K562 (cell line): ENCODE measurements at regions not wholly inside any gene's neighbourhood (a gene's known extent, or its start where the extent isn't known, plus 50 kb on each side); places are given as distances from the start of the nearest gene placed in this dataset.

Source experiments
- ATAC-seq: fragments of 200-7000 bp; cut with Tn5 transposase; 3 replicates; pipeline ENCODE4 v1.9.1; 2020; ENCODE audit warnings: moderate library complexity
- BruUV-seq: library from RNA; stranded (reverse); fragments of 400-500 nt; replicated peaks from 2 replicates; lab custom pipeline; 2021; lab: Mats Ljungman, UMichigan
- CTCF ChIA-PET: fragments of 300-600 bp; formaldehyde crosslinking; extraction: SDS; loops from one replicate; lab custom pipeline; 2021; ENCODE audit warnings: low intra/inter-chr PET ratio; lab: Yijun Ruan, JAX
- POLR2A ChIA-PET: fragments of 300-600, 350-650 bp; sonication (Branson Sonifier 250); formaldehyde crosslinking; extraction: SDS; loops from one replicate; lab custom pipeline; 2021; ENCODE audit warnings: antibody characterized with exemption, inconsistent platforms; lab: Yijun Ruan, JAX
- DNase-seq, 4 experiments: peaks; one replicate each; pipeline versions ENCODE4 v3.0.0 to v3.0.0-alpha.2; 2011 to 2018; ENCODE audit warnings: low spot score in 3 of 4, mixed read lengths in 3 of 4; ENCODE audit errors: extremely low read depth in 1 of 4
- FAIRE-seq: peaks from 2 replicates; lab custom pipeline; 2011; peaks lifted over from hg19 to GRCh38; lab: Jason Lieb, UNC
- H2AFZ ChIP-seq: 2 replicates; pipeline ENCODE4 v1.6.0; 2011; ENCODE audit warnings: low read depth, low read length, control low read depth, inconsistent platforms
- H3K27ac ChIP-seq: fragments of 200-600 bp; 3 replicates; pipeline ENCODE4 v1.8.0; 2011; ENCODE audit warnings: low read depth, mild to moderate bottlenecking, control low read depth, inconsistent platforms, low read length, moderate library complexity, mixed read lengths; ENCODE audit errors: extremely low read depth
- H3K27me3 ChIP-seq, 2 experiments: fragments of 300-600 bp in 1 of 2; 2 replicates in 1 of 2; 3 replicates in 1 of 2; pipeline versions ENCODE4 v1.6.0 to v1.8.0; 2011; ENCODE audit warnings: inconsistent platforms in 2 of 2, low read length in 2 of 2, mild to moderate bottlenecking in 1 of 2, mixed read lengths in 1 of 2, moderate library complexity in 1 of 2; ENCODE audit not compliant: control insufficient read depth in 2 of 2, insufficient read depth in 2 of 2
- H3K36me3 ChIP-seq: fragments of 300-600 bp; 3 replicates; pipeline ENCODE4 v1.8.0; 2011; ENCODE audit warnings: mild to moderate bottlenecking, low read length, inconsistent platforms; ENCODE audit not compliant: control insufficient read depth, insufficient read depth
- H3K4me1 ChIP-seq, 2 experiments: fragments of 200-600 bp in 1 of 2; replicated peaks in 1 of 2; 2 replicates in 1 of 2; 3 replicates in 1 of 2; pipeline versions ENCODE4 v1.5.1 to v1.8.0; 2011; ENCODE audit warnings: inconsistent platforms in 2 of 2, low read length in 2 of 2, mild to moderate bottlenecking in 1 of 2, mixed read lengths in 1 of 2, moderate library complexity in 1 of 2; ENCODE audit not compliant: control insufficient read depth in 2 of 2, insufficient read depth in 2 of 2
- H3K4me2 ChIP-seq: 2 replicates; pipeline ENCODE4 v1.6.1; 2011; ENCODE audit warnings: low read length, control low read depth, inconsistent platforms, mixed read lengths; ENCODE audit not compliant: insufficient read depth
- H3K4me3 ChIP-seq: fragments of 200-600 bp; sonication (generic), shearing (Covaris generic); 2 replicates; pipeline ENCODE4 v1.5.1; 2016; ENCODE audit warnings: control low read depth, inconsistent platforms
- H3K79me2 ChIP-seq: fragments of 200-600 bp; 3 replicates; pipeline ENCODE4 v1.8.0; 2011; ENCODE audit warnings: low read length, inconsistent platforms; ENCODE audit not compliant: control insufficient read depth, insufficient read depth
- H3K9ac ChIP-seq, 2 experiments: 2 replicates each; pipeline versions ENCODE4 v1.6.0 to v1.6.1; 2011; ENCODE audit warnings: low read depth in 2 of 2, low read length in 2 of 2, control low read depth in 1 of 2, inconsistent platforms in 1 of 2, mild to moderate bottlenecking in 1 of 2, mixed read lengths in 1 of 2; ENCODE audit not compliant: insufficient read depth in 1 of 2
- H3K9me1 ChIP-seq: one replicate; pipeline ENCODE4 v1.6.0; 2011; ENCODE audit warnings: inconsistent platforms, mild to moderate bottlenecking, low read length, moderate library complexity; ENCODE audit not compliant: control insufficient read depth, insufficient read depth
- H3K9me3 ChIP-seq: replicated peaks from 2 replicates; pipeline ENCODE4 v1.5.1; 2011; ENCODE audit warnings: low read depth, low read length, inconsistent platforms; ENCODE audit not compliant: control insufficient read depth, insufficient read depth
- H4K20me1 ChIP-seq: replicated peaks from 2 replicates; pipeline ENCODE4 v1.6.1; 2011; ENCODE audit warnings: low read length, inconsistent platforms, mixed read lengths; ENCODE audit not compliant: control insufficient read depth, insufficient read depth
- CTCFL ChIP-seq: IDR thresholded peaks from 2 replicates; pipeline ENCODE4 v1.6.1; 2011; ENCODE audit warnings: borderline replicate concordance, low read depth, mild to moderate bottlenecking, moderate library complexity, low read length; ENCODE audit not compliant: insufficient read depth, poor library complexity, severe bottlenecking
- GABPB1 ChIP-seq: sonication (generic); formaldehyde crosslinking; IDR thresholded peaks from 2 replicates; pipeline ENCODE4 v1.8.0; 2022; ENCODE audit warnings: mild to moderate bottlenecking, missing genetic modification reagents
- KDM1A ChIP-seq, 2 experiments: fragments of 450-650 bp; IDR thresholded peaks; 2 replicates each; pipeline ENCODE4 v1.6.1; 2016; ENCODE audit warnings: mild to moderate bottlenecking in 2 of 2
- MXD1 ChIP-seq: fragments of 250-450 bp; sonication (Bioruptor Pico); IDR thresholded peaks from 2 replicates; pipeline ENCODE4 v1.8.0; 2021; ENCODE audit warnings: borderline replicate concordance, mild to moderate bottlenecking, moderate library complexity; ENCODE audit not compliant: poor library complexity, severe bottlenecking
- TBL1XR1 ChIP-seq, 2 experiments: IDR thresholded peaks; 2 replicates each; pipeline ENCODE4 v1.6.1; 2012; ENCODE audit warnings: improper control_type of control experiment in 2 of 2, low read length in 2 of 2, mild to moderate bottlenecking in 1 of 2
- ZNF134 ChIP-seq: fragments of 250-450 bp; sonication (Bioruptor Pico); conservative IDR thresholded peaks from 2 replicates; pipeline ENCODE4 v1.4.0; 2020
- ZNF274 ChIP-seq: IDR thresholded peaks from 2 replicates; pipeline ENCODE4 v1.6.1; 2011; ENCODE audit warnings: low read depth, mild to moderate bottlenecking, low read length, moderate library complexity, borderline replicate concordance
- WGBS: fragments of 100-300 bp; shearing (Covaris generic); methylation state at CpG from one replicate; pipeline ENCODE4 v1.1.6; 2016; ENCODE audit warnings: low coverage, mixed read lengths; ENCODE audit not compliant: insufficient coverage; ENCODE audit errors: missing lambda C conversion rate; 5-methylcytosine and 5-hydroxymethylcytosine counted together
- in situ Hi-C: fragments of 300-500 bp; cut with MboI; formaldehyde crosslinking; loops from 4 replicates; pipeline ENCODE4 v1.15.0; 2018; ENCODE audit warnings: inconsistent platforms, mixed read lengths
- intact Hi-C: fragments of 100-400 bp; cut with micrococcal nuclease; formaldehyde crosslinking; loops from 2 replicates; pipeline ENCODE4 v1.14.2; 2022

GRCh38 chr5:84779186-84779585 lies 394.5 kb upstream of the EDIL3 start:
- no peak for FAIRE-seq
- Histone ChIP-seq H3K4me1 (no peaks in the 10 kb centered on the region), H3K9me1 (no peaks in the 10 kb centered on the region), H3K4me2 (no peak overlapping the region), H4K20me1 (no peaks in the 10 kb centered on the region), H3K36me3 (no peaks in the 10 kb centered on the region), H3K9ac (no peak overlapping the region), H3K4me3 (no peak overlapping the region), H2AFZ (no peak overlapping the region), H3K27me3 (no peaks in the 10 kb centered on the region), H3K27ac (no peak overlapping the region), H3K9me3 (no peaks in the 10 kb centered on the region; the same call in 1 of the 2 replicates), H3K79me2 (no peaks in the 10 kb centered on the region)
- no peak for ATAC-seq
- POLR2A ChIA-PET: no interaction called here
- CTCF ChIA-PET: no interaction called here
- BruUV-seq: no TSS peak
- intact Hi-C loops (no loop called here), in situ Hi-C loops (no loop called here)
- DNase-seq: no peak
- WGBS: 0% methylated on average over 2 of the region's 2 CpGs
- TF ChIP-seq GABPB1 (no peak), KDM1A (IDR thresholded peaks at IDR 0.05) (no peak), TBL1XR1 (IDR thresholded peaks at IDR 0.05; ENCODE audit: low read length in 2 of 2) (no peak), CTCFL (no peak), ZNF274 (no peak), ZNF134 (no peak), MXD1 (CRISPR knock-in tag) (no peak)
